Motor neuron (in vitro differentiated cells): ENCODE measurements at regions not wholly inside any gene's neighbourhood (a gene's known extent, or its start where the extent isn't known, plus 50 kb on each side); places are given as distances from the start of the nearest gene placed in this dataset.

ENCODE experiments used
- ATAC-seq, 8 experiments: fragments of 200-7000 bp; cut with Tn5 transposase; replicated peaks in 6 of 8; 2 replicates each; pipeline ENCODE4 v1.8.0; 2021; ENCODE audit warnings: mild to moderate bottlenecking in 8 of 8, moderate library complexity in 8 of 8
- H3K27ac ChIP-seq, 2 donors: fragments of 250-450 bp; sonication (Bioruptor Pico); 2 replicates each; pipeline ENCODE4 v1.9.0; 2021; ENCODE audit warnings: antibody characterized with exemption in 2 of 2, mild to moderate bottlenecking in 2 of 2, moderate library complexity in 1 of 2
- H3K4me1 ChIP-seq, 2 donors: fragments of 250-450 bp; sonication (Bioruptor Pico); replicated peaks in 1 of 2; 2 replicates each; pipeline ENCODE4 v1.6.1; 2021; ENCODE audit warnings: antibody characterized with exemption in 2 of 2, mild to moderate bottlenecking in 2 of 2, moderate library complexity in 1 of 2
- H3K4me3 ChIP-seq, 5 donors: fragments of 250-450 bp; sonication (Bioruptor Pico); 2 replicates each; pipeline ENCODE4 v1.9.0; 2021; ENCODE audit warnings: antibody characterized with exemption in 5 of 5, mild to moderate bottlenecking in 5 of 5, moderate library complexity in 4 of 5
- WGBS, 10 experiments: fragments of 450-650 bp; shearing (Covaris generic); methylation state at CpG; one replicate each; pipeline ENCODE4 v1.0.0; 2022; 5-methylcytosine and 5-hydroxymethylcytosine counted together
- in situ Hi-C, 9 experiments: fragments of 400-800 bp; cut with MboI; loops; one replicate each; pipeline ENCODE4 v1.15.0; 2021; ENCODE audit warnings: low sequenced_read_pairs in 9 of 9, low pct_unique_long_range_greater_than_20kb in 2 of 9; ENCODE audit not compliant: unreplicated experiment in 9 of 9

- no peak overlapping the region for H3K27ac ChIP-seq
- H3K4me3 ChIP-seq, result no peak overlapping the region
- WGBS, 10 experiments, result 0 to 63% (median 25%) methylated on average over 1 to 6 of the region's 6 CpGs
- ATAC-seq, result peak; percentile 37 to 72 (median 62)
- H3K4me1 ChIP-seq, result peaks cover 26 to 42% of the 10 kb centered on the region in 2 donors
- in situ Hi-C loops, result no loop called here
Measured at GRCh38 chr11:134686460-134687061, 274.5 kb upstream of the B3GAT1 start.

GRCh38 chr11:134685793-134686380 lies 273.8 kb upstream of the B3GAT1 start:
- WGBS, 10 experiments, result 0 to 77% (median 40%) methylated on average over 1 to 6 of the region's 6 CpGs; no CpG with 5 or more reads in 1 of the 10 experiments
- in situ Hi-C loops, result no loop called here
- no peak overlapping the region for H3K4me3 ChIP-seq
- peak overlapping the region in 1 of 2 donors; percentile 21 for H3K27ac ChIP-seq
- peak; percentile 45 to 95 (median 88) for ATAC-seq
- H3K4me1 ChIP-seq, result peaks cover 26 to 37% of the 10 kb centered on the region in 2 donors

GRCh38 chr11:134684576-134684975 lies 272.5 kb upstream of the B3GAT1 start:
- H3K4me3 ChIP-seq, result no peak overlapping the region
- no peak for ATAC-seq
- in situ Hi-C loops, result no loop called here
- no peak overlapping the region for H3K27ac ChIP-seq
- peaks cover 26 to 34% of the 10 kb centered on the region in 2 donors for H3K4me1 ChIP-seq
- 20 to 100% (median 82%) methylated on average over 1 to 3 of the region's 4 CpGs; no CpG with 5 or more reads in 4 of the 10 experiments for WGBS, 10 experiments

GRCh38 chr11:134683860-134684259 lies 271.8 kb upstream of the B3GAT1 start:
- in situ Hi-C loops, result no loop called here
- Histone ChIP-seq H3K4me1 (peaks cover 26 to 34% of the 10 kb centered on the region in 2 donors), H3K27ac (no peak overlapping the region), H3K4me3 (no peak overlapping the region)
- no peak for ATAC-seq
- WGBS, 10 experiments, result 10 to 100% (median 66%) methylated on average over 1 to 4 of the region's 6 CpGs; no CpG with 5 or more reads in 4 of the 10 experiments

GRCh38 chr11:134682577-134682976 lies 270.5 kb upstream of the B3GAT1 start:
- in situ Hi-C loops, result no loop called here
- no peak overlapping the region for H3K4me3 ChIP-seq
- peaks cover 30 to 37% of the 10 kb centered on the region in 2 donors for H3K4me1 ChIP-seq
- H3K27ac ChIP-seq, result no peak overlapping the region
- ATAC-seq, result no peak
- 73 to 100% (median 94%) methylated on average over 3 to 10 of the region's 12 CpGs; no CpG with 5 or more reads in 4 of the 10 experiments for WGBS, 10 experiments

- peaks cover 9 to 13% of the 10 kb centered on the region in 2 donors for H3K4me1 ChIP-seq
- H3K4me3 ChIP-seq, result no peak overlapping the region
- 10 to 100% (median 82%) methylated on average over 1 to 2 of the region's 2 CpGs; no CpG with 5 or more reads in 4 of the 10 experiments for WGBS, 10 experiments
- ATAC-seq, result no peak
- in situ Hi-C loops, result no loop called here
- no peak overlapping the region for H3K27ac ChIP-seq
Measured at GRCh38 chr11:134679592-134679991, 267.6 kb upstream of the B3GAT1 start.

GRCh38 chr11:134678744-134679143 lies 266.7 kb upstream of the B3GAT1 start:
- WGBS, 10 experiments, result 0 to 40% (median 5%) methylated on average over 1 to 3 of the region's 3 CpGs; no CpG with 5 or more reads in 7 of the 10 experiments
- Histone ChIP-seq H3K4me1 (peaks cover 7 to 10% of the 10 kb centered on the region in 2 donors), H3K4me3 (no peak overlapping the region), H3K27ac (no peak overlapping the region)
- no peak for ATAC-seq
- in situ Hi-C loops, result no loop called here

GRCh38 chr11:134677891-134678551 lies 266.0 kb upstream of the B3GAT1 start:
- Histone ChIP-seq H3K4me1 (peaks cover 7 to 10% of the 10 kb centered on the region in 2 donors), H3K4me3 (no peak overlapping the region), H3K27ac (no peak overlapping the region)
- in situ Hi-C loops, result no loop called here
- WGBS, 10 experiments, result 33 to 92% (median 71%) methylated on average over 1 to 7 of the region's 7 CpGs; no CpG with 5 or more reads in 1 of the 10 experiments
- ATAC-seq, result peak in 1 of 8 experiments; percentile 17

GRCh38 chr11:134677397-134677822 lies 265.4 kb upstream of the B3GAT1 start:
- Histone ChIP-seq H3K4me3 (no peak overlapping the region), H3K4me1 (peaks cover 7 to 10% of the 10 kb centered on the region in 2 donors), H3K27ac (no peak overlapping the region)
- ATAC-seq, result peak in 5 of 8 experiments; percentile 32 to 84 (median 50)
- in situ Hi-C loops, result no loop called here
- 5 to 83% (median 68%) methylated on average over 2 to 6 of the region's 9 CpGs; no CpG with 5 or more reads in 3 of the 10 experiments for WGBS, 10 experiments

GRCh38 chr11:134676516-134677287 lies 264.7 kb upstream of the B3GAT1 start:
- no peak overlapping the region for H3K4me3 ChIP-seq
- ATAC-seq, result peak in 3 of 8 experiments; percentile 8 to 11 (median 11)
- peaks cover 7 to 10% of the 10 kb centered on the region in 2 donors for H3K4me1 ChIP-seq
- in situ Hi-C loops, result no loop called here
- no peak overlapping the region for H3K27ac ChIP-seq
- 0 to 100% (median 75%) methylated on average over 1 to 8 of the region's 16 CpGs; no CpG with 5 or more reads in 4 of the 10 experiments for WGBS, 10 experiments

- no peak for ATAC-seq
- in situ Hi-C loops, result no loop called here
- WGBS, 10 experiments, result 0 to 90% (median 59%) methylated on average over 1 to 5 of the region's 5 CpGs; no CpG with 5 or more reads in 1 of the 10 experiments
- Histone ChIP-seq H3K4me1 (peaks cover 9 to 10% of the 10 kb centered on the region in 2 donors), H3K4me3 (no peak overlapping the region), H3K27ac (no peak overlapping the region)
Measured at GRCh38 chr11:134675983-134676382, 263.9 kb upstream of the B3GAT1 start.

- Histone ChIP-seq H3K27ac (no peak overlapping the region), H3K4me3 (no peak overlapping the region), H3K4me1 (peaks cover 12 to 16% of the 10 kb centered on the region in 2 donors)
- ATAC-seq, result no peak
- in situ Hi-C loops, result no loop called here
- WGBS, 10 experiments, result 0 to 78% (median 49%) methylated on average over 1 to 2 of the region's 2 CpGs; no CpG with 5 or more reads in 1 of the 10 experiments
Measured at GRCh38 chr11:134674974-134675373, 262.9 kb upstream of the B3GAT1 start.
